Large intestine (tissue), 3 donors: ENCODE measurements at regions not wholly inside any gene's neighbourhood (a gene's known extent, or its start where the extent isn't known, plus 50 kb on each side); places are given as distances from the start of the nearest gene placed in this dataset.

Experiments used
- DNase-seq, 2 donors: peaks; one replicate each; pipeline versions ENCODE4 v3.0.0 to v3.0.0-alpha.2; 2013
- H3K27ac ChIP-seq: one replicate; pipeline ENCODE4 v1.5.1; 2013; ENCODE audit warnings: low read length
- H3K27me3 ChIP-seq: 2 replicates; pipeline ENCODE4 v1.6.1; 2013; ENCODE audit warnings: low read length; ENCODE audit not compliant: control insufficient read depth, insufficient read depth
- H3K36me3 ChIP-seq: 2 replicates; pipeline ENCODE4 v1.6.1; 2013; ENCODE audit warnings: low read length; ENCODE audit not compliant: control insufficient read depth, insufficient read depth
- H3K4me1 ChIP-seq: one replicate; pipeline ENCODE4 v1.6.1; 2013; ENCODE audit warnings: low read length; ENCODE audit not compliant: control insufficient read depth, insufficient read depth
- H3K4me3 ChIP-seq: one replicate; pipeline ENCODE4 v1.5.1; 2013; ENCODE audit warnings: low read length
- H3K9me3 ChIP-seq: one replicate; pipeline ENCODE4 v1.6.1; 2013; ENCODE audit warnings: mild to moderate bottlenecking, low read depth, low read length, moderate library complexity; ENCODE audit not compliant: control insufficient read depth
- WGBS: methylation state at CpG from one replicate; pipeline ENCODE4 v1.1.5; 2013; ENCODE audit warnings: low lambda C conversion rate; ENCODE audit not compliant: insufficient coverage; 5-methylcytosine and 5-hydroxymethylcytosine counted together

DNA sequence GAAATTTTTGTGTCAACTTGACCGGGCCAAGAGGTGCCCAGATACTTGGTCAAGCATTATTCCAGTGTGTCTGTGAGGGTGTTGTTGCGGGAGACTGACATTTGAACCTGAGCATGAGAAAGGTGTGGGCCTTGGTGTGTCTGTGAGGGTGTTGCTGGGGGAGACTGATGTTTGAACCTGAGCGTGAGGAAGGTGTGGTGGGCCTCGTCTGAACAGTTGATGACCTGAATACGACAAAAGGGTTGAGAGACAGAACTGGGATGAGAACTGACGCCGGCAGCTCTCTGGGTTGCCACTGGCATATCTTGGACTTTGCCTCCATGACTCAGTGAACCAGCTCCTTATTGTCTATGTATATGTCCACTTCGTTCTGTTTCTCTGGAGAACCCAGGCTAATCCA, 240.5 kb downstream of the ERMARD start:
- Histone ChIP-seq H3K4me3 (no peak overlapping the region), H3K36me3 (no peaks in the 10 kb centered on the region), H3K9me3 (no peaks in the 10 kb centered on the region), H3K27me3 (no peaks in the 10 kb centered on the region), H3K4me1 (no peaks in the 10 kb centered on the region), H3K27ac (no peak overlapping the region)
- no peak for DNase-seq
- no CpG with 5 or more reads among the region's 8 CpGs for WGBS

DNA sequence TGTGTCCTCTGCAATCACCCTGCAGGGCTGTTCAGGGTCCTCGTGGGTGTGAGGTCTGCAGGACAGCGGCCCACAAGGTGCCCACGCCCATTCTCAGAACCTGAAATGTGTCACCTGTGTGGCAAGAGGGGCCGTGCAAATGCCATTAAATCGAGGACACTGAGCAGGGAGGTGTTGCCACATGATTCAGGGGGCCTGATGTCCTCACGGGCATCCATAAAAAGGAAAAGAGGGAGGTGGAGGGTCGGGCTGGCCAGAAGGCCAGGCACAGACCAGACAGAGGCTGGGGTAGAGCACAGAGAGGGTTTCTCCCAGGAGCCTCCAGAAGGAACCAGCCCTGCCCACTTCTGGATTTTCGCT, 239.6 kb downstream of the ERMARD start:
- Histone ChIP-seq H3K4me1 (no peaks in the 10 kb centered on the region), H3K27ac (no peak overlapping the region), H3K9me3 (no peaks in the 10 kb centered on the region), H3K27me3 (no peaks in the 10 kb centered on the region), H3K4me3 (no peak overlapping the region), H3K36me3 (no peaks in the 10 kb centered on the region)
- WGBS: no CpG with 5 or more reads among the region's 8 CpGs
- DNase-seq: no peak

DNA sequence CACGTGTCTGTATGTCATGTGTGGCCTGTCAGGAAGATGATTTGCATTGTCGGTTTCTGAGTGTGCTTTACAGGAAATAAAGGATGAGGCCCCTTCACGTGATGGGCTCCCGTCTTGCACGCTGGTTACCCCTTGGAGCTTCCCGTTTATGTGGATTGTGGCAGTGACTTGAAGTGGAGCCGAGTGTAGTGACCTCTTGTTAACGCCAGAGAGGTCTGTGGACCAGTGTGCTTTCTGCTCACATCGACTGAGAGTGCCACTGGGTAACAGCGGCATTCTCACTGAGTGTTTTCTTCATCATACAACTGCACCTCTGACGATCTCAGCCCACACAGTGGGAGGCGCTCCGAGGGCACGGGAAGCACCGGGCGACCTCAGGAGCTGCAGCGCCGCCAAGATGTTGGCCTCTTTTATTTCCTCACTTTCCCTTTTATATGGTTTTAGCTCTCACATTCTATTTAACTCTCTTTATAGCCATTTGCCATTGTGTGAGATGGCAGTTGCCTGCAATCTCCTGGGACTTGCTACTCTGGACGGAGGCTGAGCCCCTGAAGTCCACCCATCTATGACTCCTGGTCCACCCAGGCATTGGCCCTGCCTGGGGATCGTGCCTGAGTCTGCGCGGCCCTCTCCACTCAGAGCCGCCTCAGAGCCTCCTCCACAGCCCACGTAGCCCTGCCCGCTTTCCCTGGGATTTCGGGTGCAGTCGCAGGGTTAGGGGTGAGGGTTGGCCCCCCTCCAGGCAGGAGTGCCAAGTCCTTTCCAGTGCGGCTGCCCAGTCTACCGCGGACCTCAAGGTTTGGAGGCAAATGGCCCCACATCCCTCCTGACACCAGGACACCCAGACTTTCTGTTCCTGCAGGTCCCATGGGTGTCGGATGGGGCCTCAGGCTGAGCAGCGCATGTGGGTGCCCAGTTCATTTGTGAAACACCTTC, 238.9 kb downstream of the ERMARD start:
- peak in 1 of 2 donors; percentile 13 for DNase-seq
- H3K27me3 ChIP-seq: no peaks in the 10 kb centered on the region
- no peaks in the 10 kb centered on the region for H3K4me1 ChIP-seq
- no peaks in the 10 kb centered on the region for H3K36me3 ChIP-seq
- no CpG with 5 or more reads among the region's 32 CpGs for WGBS
- no peaks in the 10 kb centered on the region for H3K9me3 ChIP-seq
- no peak overlapping the region for H3K4me3 ChIP-seq
- no peak overlapping the region for H3K27ac ChIP-seq

DNA sequence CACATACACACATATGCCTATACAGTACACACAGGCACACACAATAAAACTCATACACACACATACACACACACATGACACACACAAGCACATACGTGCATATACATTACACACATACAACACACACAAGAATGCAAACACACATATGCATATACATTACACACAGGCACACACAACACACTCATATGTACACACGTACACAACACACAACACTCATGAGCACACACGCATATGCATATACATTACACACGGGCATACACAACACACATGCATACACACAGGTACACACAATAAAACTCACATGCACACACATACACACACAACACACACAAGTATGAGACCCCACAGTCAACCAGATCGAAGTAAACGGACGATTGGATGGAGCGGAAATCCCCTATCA, 238.2 kb downstream of the ERMARD start:
- Histone ChIP-seq H3K27ac (no peak overlapping the region), H3K4me3 (no peak overlapping the region), H3K27me3 (no peaks in the 10 kb centered on the region), H3K4me1 (no peaks in the 10 kb centered on the region), H3K36me3 (no peaks in the 10 kb centered on the region), H3K9me3 (no peaks in the 10 kb centered on the region)
- WGBS: no CpG with 5 or more reads among the region's 8 CpGs
- DNase-seq: no peak

DNA sequence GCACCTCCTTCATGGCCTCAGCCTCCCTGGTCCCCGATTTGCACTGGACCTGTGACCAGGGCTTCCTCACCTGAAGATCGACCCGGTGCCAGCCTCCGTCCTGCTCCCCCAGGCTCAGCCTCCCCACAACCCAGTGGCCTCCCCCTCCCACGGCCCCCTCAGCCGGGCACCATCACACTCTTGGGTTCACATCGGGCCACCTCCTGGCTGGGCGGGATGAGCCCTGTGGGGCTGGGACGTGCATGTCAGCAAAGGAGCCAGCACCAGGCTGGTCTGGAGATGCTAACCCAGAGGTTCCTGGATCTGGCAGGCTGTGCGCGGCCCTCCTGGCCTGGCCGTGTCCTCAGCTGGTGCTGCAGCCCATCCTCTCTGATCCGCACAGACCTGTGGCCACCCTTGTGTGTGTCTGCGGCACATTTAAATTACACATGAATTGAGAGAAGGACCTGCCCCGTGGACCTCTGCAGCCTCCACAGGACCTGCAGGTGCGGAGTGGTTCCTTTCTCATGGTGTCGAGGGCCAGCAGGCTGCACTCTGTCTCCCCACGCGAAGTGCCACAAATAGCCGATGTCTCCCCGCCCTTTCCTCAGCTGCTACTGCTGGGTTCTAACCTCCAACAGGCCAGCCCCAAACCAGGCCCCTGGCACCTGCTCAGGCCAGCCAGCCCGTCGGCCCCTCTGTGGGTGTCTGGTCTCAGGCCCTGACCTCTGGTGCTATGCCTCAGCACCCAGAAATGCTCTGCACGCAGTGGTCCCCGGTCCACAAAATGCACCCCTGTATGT, 237.5 kb downstream of the ERMARD start:
- Histone ChIP-seq H3K4me1 (no peaks in the 10 kb centered on the region), H3K27me3 (no peaks in the 10 kb centered on the region), H3K27ac (no peak overlapping the region), H3K9me3 (no peaks in the 10 kb centered on the region), H3K36me3 (no peaks in the 10 kb centered on the region), H3K4me3 (no peak overlapping the region)
- WGBS: no CpG with 5 or more reads among the region's 25 CpGs
- DNase-seq: no peak

DNA sequence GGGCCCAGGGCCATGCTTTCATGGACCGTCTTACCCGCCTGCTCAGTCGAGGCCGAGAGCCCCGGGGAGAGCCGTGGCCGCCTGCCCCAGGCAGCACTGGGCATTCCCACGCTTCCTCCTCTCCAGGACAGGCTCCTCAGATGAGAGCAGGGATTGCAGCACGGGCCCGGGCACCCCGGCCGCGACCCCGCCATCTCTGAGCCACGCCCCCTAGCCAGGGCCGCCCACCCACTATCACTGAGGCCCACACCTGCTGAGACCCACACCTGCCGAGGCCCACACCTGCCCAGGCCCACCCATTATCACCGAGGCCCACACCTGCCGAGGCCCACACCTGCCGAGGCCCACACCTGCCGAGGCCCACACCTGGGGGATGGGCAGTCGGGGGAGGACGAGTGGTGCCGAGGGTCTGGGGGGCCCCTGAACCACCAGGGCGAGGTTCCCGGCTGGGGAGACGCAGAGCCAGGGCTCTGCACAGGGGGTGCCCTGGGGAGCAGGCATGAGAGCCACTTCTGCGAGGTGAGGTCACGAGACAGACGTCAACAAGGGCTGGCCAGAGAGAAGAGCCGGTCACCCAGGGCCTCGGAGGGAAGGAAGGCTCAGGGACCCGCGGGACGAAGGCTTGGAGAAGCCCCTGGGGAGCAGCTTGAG, 235.6 kb downstream of the ERMARD start:
- Histone ChIP-seq H3K27me3 (no peaks in the 10 kb centered on the region), H3K27ac (no peak overlapping the region), H3K9me3 (no peaks in the 10 kb centered on the region), H3K4me1 (no peaks in the 10 kb centered on the region), H3K4me3 (no peak overlapping the region), H3K36me3 (no peaks in the 10 kb centered on the region)
- no CpG with 5 or more reads among the region's 35 CpGs for WGBS
- DNase-seq: no peak

DNA sequence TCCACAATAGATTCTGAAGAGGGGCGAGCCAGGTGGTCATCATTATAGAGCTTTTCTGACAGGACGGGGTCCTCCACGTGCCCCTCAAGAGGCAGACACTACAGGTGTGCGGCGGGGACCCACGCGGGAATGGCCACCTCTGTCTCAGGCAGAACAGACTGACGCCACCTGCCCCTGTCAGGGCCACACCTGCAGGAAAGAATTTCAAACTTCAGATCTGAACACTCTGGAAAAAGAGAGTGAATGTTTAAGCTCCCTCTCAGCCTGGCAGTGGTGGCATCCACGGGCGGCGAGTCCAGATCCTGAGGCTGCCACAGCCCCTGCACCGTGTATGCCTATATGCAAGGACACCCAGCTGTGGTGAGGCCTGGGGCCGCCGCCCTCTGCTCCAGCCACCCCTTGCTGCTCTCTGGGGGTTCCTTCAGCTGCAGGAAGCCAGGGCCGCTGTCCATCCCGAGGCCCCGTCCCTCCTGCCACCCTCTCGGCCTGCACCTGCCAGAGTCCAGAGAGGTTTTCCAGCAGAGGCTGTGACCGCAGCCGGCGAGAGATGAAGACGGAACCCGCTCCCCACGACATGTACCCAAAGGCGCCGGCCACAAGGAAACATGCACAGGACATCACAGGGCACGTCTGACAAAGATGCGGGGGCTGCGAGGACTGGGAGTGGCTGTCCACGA, 234.9 kb downstream of the ERMARD start:
- Histone ChIP-seq H3K27ac (no peak overlapping the region), H3K4me3 (no peak overlapping the region), H3K4me1 (no peaks in the 10 kb centered on the region), H3K9me3 (no peaks in the 10 kb centered on the region), H3K27me3 (no peaks in the 10 kb centered on the region), H3K36me3 (no peaks in the 10 kb centered on the region)
- no CpG with 5 or more reads among the region's 30 CpGs for WGBS
- no peak for DNase-seq

DNA sequence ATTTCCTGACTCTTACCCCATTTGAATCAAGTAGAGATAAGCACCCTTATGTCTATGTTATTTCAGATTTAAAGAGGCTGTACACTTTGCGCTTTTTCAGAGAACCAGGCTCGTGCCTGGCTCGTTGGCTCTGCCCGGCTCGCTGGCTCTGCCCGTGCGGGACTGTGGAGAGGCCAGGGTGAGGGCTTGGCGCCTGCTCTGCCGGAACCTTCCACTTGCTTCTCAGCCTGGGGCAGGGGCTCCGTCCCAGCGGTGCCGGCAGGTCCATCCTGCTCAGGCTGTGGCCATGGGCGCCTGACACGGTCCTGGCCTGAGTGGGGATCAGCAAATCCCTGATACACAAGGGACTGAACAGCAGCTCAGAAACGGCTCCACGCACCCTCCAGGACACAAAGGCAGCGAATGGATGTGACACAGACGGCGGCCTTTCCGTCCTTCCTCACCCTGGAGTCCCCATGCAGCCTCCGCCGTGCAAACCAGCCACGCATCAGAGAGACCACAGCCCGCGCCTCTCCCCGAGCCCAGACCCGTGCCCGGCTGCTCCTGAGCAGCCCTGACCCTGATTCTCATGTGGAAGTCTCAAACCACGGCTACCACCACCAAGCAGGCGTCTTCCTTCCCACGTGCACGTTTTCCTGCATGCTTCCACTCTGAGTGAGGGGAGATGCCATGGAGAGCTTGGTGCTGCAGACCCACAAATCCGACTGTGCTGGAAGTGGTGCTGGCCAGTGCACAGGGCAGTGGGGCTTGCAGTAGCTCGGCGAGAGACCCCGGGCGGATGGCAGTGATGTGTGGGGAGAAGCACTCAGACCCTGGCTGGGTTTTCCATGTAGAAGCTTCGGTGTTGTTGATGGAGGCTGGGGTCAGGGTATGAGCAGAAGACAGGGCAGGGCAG, 233.9 kb downstream of the ERMARD start:
- no CpG with 5 or more reads among the region's 38 CpGs for WGBS
- DNase-seq: no peak

DNA sequence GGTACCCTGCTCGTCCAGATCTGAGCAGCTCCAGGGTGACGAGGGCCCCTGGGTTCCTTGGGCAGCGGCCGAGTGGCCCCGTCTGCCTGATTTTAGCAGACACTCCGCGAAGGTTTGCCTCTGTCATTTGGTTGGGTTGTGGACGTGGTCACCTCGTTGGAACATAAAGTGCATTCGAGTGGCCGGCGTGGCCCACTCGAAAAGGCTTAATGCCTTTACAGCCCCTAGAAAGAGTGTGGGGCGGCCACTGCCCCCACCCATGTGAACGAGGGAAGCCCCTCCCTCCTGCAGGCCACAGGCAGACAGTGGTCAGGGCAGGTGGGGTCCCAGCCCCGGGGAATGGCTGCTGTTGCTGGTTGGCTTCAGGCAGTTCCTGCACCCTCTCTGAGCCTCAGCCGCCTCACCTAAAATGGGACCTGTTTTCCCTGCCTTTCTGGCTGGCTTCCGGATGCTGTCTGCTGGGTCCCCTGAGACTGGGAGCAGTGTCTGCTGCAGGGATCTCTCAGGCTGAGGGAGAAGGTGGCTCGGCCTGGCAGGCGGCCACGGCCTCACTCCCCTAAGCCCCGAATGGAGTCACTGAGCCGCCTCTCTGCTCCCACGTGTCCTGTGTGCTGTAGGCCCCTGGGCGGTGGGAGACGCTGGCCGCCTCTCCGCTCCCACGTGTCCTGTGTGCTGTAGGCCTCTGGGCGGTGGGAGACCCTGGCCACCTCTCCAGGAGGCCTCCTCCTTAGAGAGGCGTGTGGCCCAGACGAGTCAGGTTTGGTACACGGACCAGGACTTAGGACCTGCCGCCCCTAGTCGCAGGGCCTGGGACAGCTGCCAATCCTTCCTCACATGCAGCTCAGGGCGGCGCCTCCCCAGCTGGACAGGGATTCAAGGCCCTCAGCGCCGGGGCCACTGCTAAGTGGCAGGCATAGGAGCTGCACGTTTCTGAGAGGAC, 233.0 kb downstream of the ERMARD start:
- Histone ChIP-seq H3K27me3 (no peaks in the 10 kb centered on the region), H3K4me1 (no peaks in the 10 kb centered on the region), H3K9me3 (no peaks in the 10 kb centered on the region), H3K27ac (no peak overlapping the region), H3K36me3 (no peaks in the 10 kb centered on the region), H3K4me3 (no peak overlapping the region)
- no CpG with 5 or more reads among the region's 40 CpGs for WGBS
- DNase-seq: peak in 1 of 2 donors; percentile 26

More for the DNA sequence above, 233.9 kb downstream of the ERMARD start:
- Histone ChIP-seq H3K27ac (no peak overlapping the region), H3K4me3 (no peak overlapping the region), H3K4me1 (no peaks in the 10 kb centered on the region), H3K9me3 (no peaks in the 10 kb centered on the region), H3K27me3 (no peaks in the 10 kb centered on the region), H3K36me3 (no peaks in the 10 kb centered on the region)
